ENCODE measurements at regions not wholly inside any gene's neighbourhood (a gene's known extent, or its start where the extent isn't known, plus 50 kb on each side); places are given as distances from the start of the nearest gene placed in this dataset.

DNA sequence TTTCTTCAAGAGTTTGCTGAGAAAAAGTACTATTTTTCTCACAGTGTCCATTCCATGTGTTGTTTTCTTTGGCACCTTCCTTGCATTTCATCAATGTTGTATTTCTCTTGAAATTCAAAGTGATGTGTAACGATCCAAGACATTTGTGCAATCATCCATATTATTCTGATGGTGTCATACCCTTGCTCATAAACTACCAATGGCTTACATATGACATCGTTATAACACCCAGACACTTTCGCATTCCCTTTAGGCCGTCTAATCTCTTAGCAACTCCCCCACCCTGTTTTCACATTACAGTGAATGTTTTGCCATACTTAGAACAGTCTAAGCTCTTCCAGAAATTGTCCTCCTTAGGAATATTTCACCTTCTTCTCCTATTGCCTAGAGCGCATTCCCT is 1779.0 kb downstream of the PCDH7 start:
- TF ChIP-seq, protein P1, sequence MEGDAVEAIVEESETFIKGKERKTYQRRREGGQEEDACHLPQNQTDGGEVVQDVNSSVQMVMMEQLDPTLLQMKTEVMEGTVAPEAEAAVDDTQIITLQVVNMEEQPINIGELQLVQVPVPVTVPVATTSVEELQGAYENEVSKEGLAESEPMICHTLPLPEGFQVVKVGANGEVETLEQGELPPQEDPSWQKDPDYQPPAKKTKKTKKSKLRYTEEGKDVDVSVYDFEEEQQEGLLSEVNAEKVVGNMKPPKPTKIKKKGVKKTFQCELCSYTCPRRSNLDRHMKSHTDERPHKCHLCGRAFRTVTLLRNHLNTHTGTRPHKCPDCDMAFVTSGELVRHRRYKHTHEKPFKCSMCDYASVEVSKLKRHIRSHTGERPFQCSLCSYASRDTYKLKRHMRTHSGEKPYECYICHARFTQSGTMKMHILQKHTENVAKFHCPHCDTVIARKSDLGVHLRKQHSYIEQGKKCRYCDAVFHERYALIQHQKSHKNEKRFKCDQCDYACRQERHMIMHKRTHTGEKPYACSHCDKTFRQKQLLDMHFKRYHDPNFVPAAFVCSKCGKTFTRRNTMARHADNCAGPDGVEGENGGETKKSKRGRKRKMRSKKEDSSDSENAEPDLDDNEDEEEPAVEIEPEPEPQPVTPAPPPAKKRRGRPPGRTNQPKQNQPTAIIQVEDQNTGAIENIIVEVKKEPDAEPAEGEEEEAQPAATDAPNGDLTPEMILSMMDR (IDR thresholded peaks at IDR 0.05), result no peak
- TF ChIP-seq POLR2AphosphoS5 (IDR thresholded peaks at IDR 0.05) (no peak), POLR2A (IDR thresholded peaks at IDR 0.05) (no peak)
